IMR-90 (cell line): ENCODE measurements at regions not wholly inside any gene's neighbourhood (a gene's known extent, or its start where the extent isn't known, plus 50 kb on each side); places are given as distances from the start of the nearest gene placed in this dataset.

Experiments
- ATAC-seq: fragments of 200-7000 bp; cut with Tn5 transposase; 2 replicates; pipeline ENCODE4 v1.9.1; 2020; ENCODE audit warnings: low read depth, mild to moderate bottlenecking, moderate library complexity
- BruUV-seq: library from RNA; stranded (reverse); fragments of 400-500 nt; replicated peaks from 2 replicates; lab custom pipeline; 2021; lab: Mats Ljungman, UMichigan
- CTCF ChIA-PET: fragments of 300-600 bp; formaldehyde crosslinking; extraction: SDS; loops from one replicate; lab custom pipeline; 2021; ENCODE audit warnings: antibody characterized with exemption; lab: Yijun Ruan, JAX
- POLR2A ChIA-PET: fragments of 300-600 bp; sonication (Branson Sonifier 250); formaldehyde crosslinking; loops from one replicate; lab custom pipeline; 2022; ENCODE audit warnings: antibody characterized with exemption; ENCODE audit not compliant: unreplicated experiment; lab: Charles Lee
- DNase-seq: peaks from one replicate; pipeline ENCODE4 v3.0.0; 2013
- H2AFZ ChIP-seq: replicated peaks from 2 replicates; pipeline ENCODE3; 2013; ENCODE audit warnings: low read length, mild to moderate bottlenecking; ENCODE audit not compliant: poor library complexity
- H2AK5ac ChIP-seq: 2 replicates; pipeline ENCODE4 v1.6.1; 2013; ENCODE audit warnings: low read depth, low read length, inconsistent platforms
- H2AK9ac ChIP-seq: replicated peaks from 2 replicates; pipeline ENCODE3; 2013; ENCODE audit warnings: mild to moderate bottlenecking, low read depth, low read length, moderate library complexity; ENCODE audit not compliant: poor library complexity
- H2BK120ac ChIP-seq: 2 replicates; pipeline ENCODE4 v1.6.1; 2013; ENCODE audit warnings: low read depth, low read length, inconsistent platforms
- H2BK15ac ChIP-seq: 3 replicates; pipeline ENCODE4 v1.6.1; 2013; ENCODE audit warnings: low read depth, low read length, inconsistent platforms
- H2BK20ac ChIP-seq: 2 replicates; pipeline ENCODE4 v1.6.1; 2013; ENCODE audit warnings: low read depth, mild to moderate bottlenecking, inconsistent platforms, low read length, moderate library complexity
- H2BK5ac ChIP-seq: 2 replicates; pipeline ENCODE4 v1.6.1; 2013; ENCODE audit warnings: mild to moderate bottlenecking, low read depth, low read length, inconsistent platforms; ENCODE audit not compliant: poor library complexity, severe bottlenecking
- H3K14ac ChIP-seq: replicated peaks from 2 replicates; pipeline ENCODE4 v1.6.1; 2013; ENCODE audit warnings: low read depth, low read length, inconsistent platforms
- H3K18ac ChIP-seq: 2 replicates; pipeline ENCODE4 v1.6.1; 2013; ENCODE audit warnings: low read depth, low read length, control low read depth
- H3K23ac ChIP-seq: 2 replicates; pipeline ENCODE4 v1.6.1; 2013; ENCODE audit warnings: low read depth, low read length, inconsistent platforms
- H3K27ac ChIP-seq: 2 replicates; pipeline ENCODE4 v1.5.1; 2013; ENCODE audit warnings: mild to moderate bottlenecking, control low read depth, low read length; ENCODE audit not compliant: insufficient read depth
- H3K27me3 ChIP-seq: 2 replicates; pipeline ENCODE4 v1.6.1; 2013; ENCODE audit warnings: low read length; ENCODE audit not compliant: control insufficient read depth, insufficient read depth
- H3K36me3 ChIP-seq: 2 replicates; pipeline ENCODE4 v1.6.1; 2013; ENCODE audit warnings: low read length, mixed read lengths; ENCODE audit not compliant: control insufficient read depth, insufficient read depth
- H3K4ac ChIP-seq: 2 replicates; pipeline ENCODE4 v1.6.1; 2013; ENCODE audit warnings: low read depth, low read length, inconsistent platforms
- H3K4me1 ChIP-seq: 2 replicates; pipeline ENCODE4 v1.6.1; 2013; ENCODE audit warnings: low read length, mixed read lengths; ENCODE audit not compliant: control insufficient read depth, insufficient read depth
- H3K4me2 ChIP-seq: 2 replicates; pipeline ENCODE4 v1.6.1; 2013; ENCODE audit warnings: low read depth, mild to moderate bottlenecking, control low read depth, low read length, moderate library complexity
- H3K4me3 ChIP-seq: 2 replicates; pipeline ENCODE4 v1.5.1; 2013; ENCODE audit warnings: low read depth, mild to moderate bottlenecking, control low read depth, low read length, moderate library complexity; ENCODE audit not compliant: insufficient read depth
- H3K56ac ChIP-seq: 2 replicates; pipeline ENCODE4 v1.6.1; 2013; ENCODE audit warnings: low read length, inconsistent platforms; ENCODE audit not compliant: insufficient read depth; ENCODE audit errors: extremely low read depth
- H3K79me1 ChIP-seq, 2 experiments: 2 replicates each; pipeline ENCODE4 v1.6.1; 2013; ENCODE audit warnings: low read length in 2 of 2, inconsistent platforms in 1 of 2, low read depth in 1 of 2
- H3K9ac ChIP-seq: 2 replicates; pipeline ENCODE4 v1.6.1; 2013; ENCODE audit warnings: low read depth, low read length, control low read depth
- H3K9me1 ChIP-seq: 2 replicates; pipeline ENCODE4 v1.6.1; 2013; ENCODE audit warnings: low read length, inconsistent platforms; ENCODE audit not compliant: insufficient read depth
- H3K9me3 ChIP-seq: 2 replicates; pipeline ENCODE4 v1.6.1; 2013; ENCODE audit warnings: low read length; ENCODE audit not compliant: control insufficient read depth, insufficient read depth
- H4K20me1 ChIP-seq: 2 replicates; pipeline ENCODE4 v1.6.1; 2013; ENCODE audit warnings: low read length, inconsistent platforms; ENCODE audit not compliant: insufficient read depth
- H4K5ac ChIP-seq: 2 replicates; pipeline ENCODE4 v1.6.1; 2013; ENCODE audit warnings: mild to moderate bottlenecking, low read depth, low read length, control low read depth
- H4K8ac ChIP-seq, 2 experiments: 2 replicates each; pipeline ENCODE4 v1.6.1; 2013; ENCODE audit warnings: low read depth in 2 of 2, low read length in 2 of 2, control low read depth in 1 of 2, inconsistent platforms in 1 of 2
- H4K91ac ChIP-seq: 2 replicates; pipeline ENCODE4 v1.6.1; 2013; ENCODE audit warnings: low read depth, low read length, inconsistent platforms; ENCODE audit not compliant: insufficient read depth
- BHLHE40 ChIP-seq: fragments of 150-350 bp; IDR thresholded peaks from 2 replicates; pipeline ENCODE4 v1.6.1; 2016; ENCODE audit warnings: mild to moderate bottlenecking, low read depth, low read length
- CEBPB ChIP-seq: IDR thresholded peaks from 2 replicates; pipeline ENCODE4 v1.6.1; 2012; ENCODE audit warnings: low read depth, low read length, improper control_type of control experiment
- CHD1 ChIP-seq: IDR thresholded peaks from 2 replicates; pipeline ENCODE4 v1.6.1; 2012; ENCODE audit warnings: low read depth, low read length, improper control_type of control experiment
- FOS ChIP-seq: fragments of 150-350 bp; IDR thresholded peaks from 2 replicates; pipeline ENCODE4 v1.6.1; 2016; ENCODE audit warnings: low read depth, low read length
- MAFK ChIP-seq: IDR thresholded peaks from 2 replicates; pipeline ENCODE4 v1.6.1; 2012; ENCODE audit warnings: low read depth, low read length, improper control_type of control experiment
- MAZ ChIP-seq: IDR thresholded peaks from 2 replicates; pipeline ENCODE4 v1.6.1; 2012; ENCODE audit warnings: low read depth, mild to moderate bottlenecking, low read length, improper control_type of control experiment, moderate library complexity, borderline replicate concordance
- MXI1 ChIP-seq: IDR thresholded peaks from 2 replicates; pipeline ENCODE4 v1.6.1; 2012; ENCODE audit warnings: low read depth, mild to moderate bottlenecking, low read length, moderate library complexity, borderline replicate concordance
- NFE2L2 ChIP-seq: fragments of 150-350 bp; IDR thresholded peaks from 2 replicates; pipeline ENCODE4 v1.6.1; 2016; ENCODE audit warnings: low read depth, mild to moderate bottlenecking, low read length
- POLR2A ChIP-seq: IDR thresholded peaks from 2 replicates; pipeline ENCODE4 v1.6.1; 2012; ENCODE audit warnings: mild to moderate bottlenecking, low read depth, low read length
- RAD21 ChIP-seq: IDR thresholded peaks from 2 replicates; pipeline ENCODE4 v1.6.1; 2012; ENCODE audit warnings: low read length, improper control_type of control experiment
- RCOR1 ChIP-seq: IDR thresholded peaks from 2 replicates; pipeline ENCODE4 v1.6.1; 2012; ENCODE audit warnings: mild to moderate bottlenecking, low read length, improper control_type of control experiment; ENCODE audit not compliant: insufficient replicate concordance
- RFX5 ChIP-seq: IDR thresholded peaks from 2 replicates; pipeline ENCODE4 v1.8.0; 2012; ENCODE audit warnings: low read depth, mild to moderate bottlenecking, low read length, moderate library complexity
- SMC3 ChIP-seq: fragments of 150-350 bp; IDR thresholded peaks from 2 replicates; pipeline ENCODE4 v1.6.1; 2016; ENCODE audit warnings: low read depth, mild to moderate bottlenecking, antibody characterized with exemption, low read length, moderate library complexity
- USF2 ChIP-seq: fragments of 150-350 bp; IDR thresholded peaks from 2 replicates; pipeline ENCODE4 v1.6.1; 2017; ENCODE audit warnings: mild to moderate bottlenecking, antibody characterized with exemption, low read length, low read depth
- WGBS, 2 experiments: methylation state at CpG; one replicate each; pipeline versions ENCODE4 v1.1.5 to v1.1.7; 2013; ENCODE audit warnings: missing lambda C conversion rate in 2 of 2; ENCODE audit not compliant: insufficient read length in 1 of 2; ENCODE audit errors: extremely low coverage in 2 of 2; 5-methylcytosine and 5-hydroxymethylcytosine counted together
- dilution Hi-C: fragments of 300-500 bp; cut with HindIII; formaldehyde crosslinking; loops from one replicate; pipeline ENCODE4 v1.14.3; 2018; ENCODE audit warnings: low sequenced_read_pairs; ENCODE audit not compliant: unreplicated experiment
- in situ Hi-C: fragments of 300-500 bp; cut with MboI; formaldehyde crosslinking; loops from 3 replicates; pipeline ENCODE4 v1.14.3; 2019; ENCODE audit warnings: low sequenced_read_pairs, inconsistent platforms, mixed read lengths
- intact Hi-C: fragments of 100-400 bp; cut with micrococcal nuclease; formaldehyde crosslinking; loops from 2 replicates; pipeline ENCODE4 v1.10.0; 2022
- TF ChIP-seq, protein P1 (sequence below): fragments of 150-350 bp; IDR thresholded peaks from 2 replicates; pipeline ENCODE4 v1.6.1; 2016; ENCODE audit warnings: low read depth, mild to moderate bottlenecking, low read length, moderate library complexity, borderline replicate concordance
- TF ChIP-seq, protein P2 (sequence below): conservative IDR thresholded peaks from 2 replicates; pipeline ENCODE4 v1.5.1; 2012; ENCODE audit warnings: mild to moderate bottlenecking, low read depth, low read length, improper control_type of control experiment

DNA sequence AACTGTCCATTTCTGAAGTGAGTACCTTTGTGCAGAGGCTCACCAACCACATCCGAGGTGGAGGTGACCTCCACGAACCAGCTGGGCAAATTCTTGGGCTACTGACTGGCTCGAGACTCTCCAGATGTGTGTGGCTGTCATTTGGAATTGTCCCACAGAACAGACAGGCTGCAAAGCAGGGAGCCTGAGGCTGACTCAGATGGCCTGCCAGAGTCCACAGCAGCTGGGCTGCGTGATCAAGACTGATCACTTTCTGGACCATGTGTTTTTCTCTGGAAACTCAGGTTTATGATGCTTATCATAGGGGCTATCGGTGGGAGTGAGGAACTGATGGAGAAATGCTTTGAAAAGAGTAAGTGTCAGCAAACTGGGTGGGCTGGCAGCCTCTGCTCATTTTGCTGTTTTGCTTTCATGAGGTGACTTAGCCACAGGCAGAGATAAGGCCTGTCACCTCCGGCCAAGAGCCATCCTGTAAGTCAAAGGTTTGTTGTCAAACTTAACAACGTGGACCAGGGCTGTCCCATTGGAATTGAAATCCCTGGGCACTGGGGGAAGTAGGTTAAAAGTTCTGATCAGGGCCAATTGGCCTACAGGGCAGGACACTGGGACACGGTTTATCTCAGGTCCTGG is 120.4 kb downstream of the LIPG start:
- Histone ChIP-seq H3K4me3 (no peak overlapping the region), H4K20me1 (no peaks in the 10 kb centered on the region), H2AK5ac (no peak overlapping the region), H2BK5ac (no peak overlapping the region), H2AK9ac (no peak overlapping the region), H3K27me3 (peaks cover 12% of the 10 kb centered on the region), H4K8ac (no peak overlapping the region), H3K4ac (no peak overlapping the region), H4K91ac (no peak overlapping the region), H4K5ac (no peak overlapping the region), H3K9me3 (no peaks in the 10 kb centered on the region), H3K4me1 (no peaks in the 10 kb centered on the region), H3K79me1 (no peaks in the 10 kb centered on the region), H3K9me1 (no peaks in the 10 kb centered on the region), H3K56ac (no peak overlapping the region), H3K18ac (no peak overlapping the region), H2BK15ac (no peak overlapping the region), H3K23ac (no peak overlapping the region), H3K4me2 (no peak overlapping the region), H3K9ac (no peak overlapping the region), H3K27ac (no peak overlapping the region), H3K14ac (no peak overlapping the region), H2BK20ac (no peak overlapping the region), H2BK120ac (no peak overlapping the region), H2AFZ (no peak overlapping the region), H3K36me3 (no peaks in the 10 kb centered on the region)
- dilution Hi-C loops (no loop called here), intact Hi-C loops (no loop called here), in situ Hi-C loops (no loop called here)
- no TSS peak for BruUV-seq
- ATAC-seq (no peak), DNase-seq (peak; percentile 30)
- TF ChIP-seq RAD21 (no peak), MAZ (no peak), MXI1 (no peak), POLR2A (no peak), NFE2L2 (no peak), SMC3 (no peak), USF2 (no peak), FOS (no peak), CHD1 (no peak), BHLHE40 (no peak), MAFK (no peak), RFX5 (no peak), CEBPB (no peak), RCOR1 (no peak)
- TF ChIP-seq, protein P1, sequence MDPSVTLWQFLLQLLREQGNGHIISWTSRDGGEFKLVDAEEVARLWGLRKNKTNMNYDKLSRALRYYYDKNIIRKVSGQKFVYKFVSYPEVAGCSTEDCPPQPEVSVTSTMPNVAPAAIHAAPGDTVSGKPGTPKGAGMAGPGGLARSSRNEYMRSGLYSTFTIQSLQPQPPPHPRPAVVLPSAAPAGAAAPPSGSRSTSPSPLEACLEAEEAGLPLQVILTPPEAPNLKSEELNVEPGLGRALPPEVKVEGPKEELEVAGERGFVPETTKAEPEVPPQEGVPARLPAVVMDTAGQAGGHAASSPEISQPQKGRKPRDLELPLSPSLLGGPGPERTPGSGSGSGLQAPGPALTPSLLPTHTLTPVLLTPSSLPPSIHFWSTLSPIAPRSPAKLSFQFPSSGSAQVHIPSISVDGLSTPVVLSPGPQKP: no peak
- TF ChIP-seq, protein P2, sequence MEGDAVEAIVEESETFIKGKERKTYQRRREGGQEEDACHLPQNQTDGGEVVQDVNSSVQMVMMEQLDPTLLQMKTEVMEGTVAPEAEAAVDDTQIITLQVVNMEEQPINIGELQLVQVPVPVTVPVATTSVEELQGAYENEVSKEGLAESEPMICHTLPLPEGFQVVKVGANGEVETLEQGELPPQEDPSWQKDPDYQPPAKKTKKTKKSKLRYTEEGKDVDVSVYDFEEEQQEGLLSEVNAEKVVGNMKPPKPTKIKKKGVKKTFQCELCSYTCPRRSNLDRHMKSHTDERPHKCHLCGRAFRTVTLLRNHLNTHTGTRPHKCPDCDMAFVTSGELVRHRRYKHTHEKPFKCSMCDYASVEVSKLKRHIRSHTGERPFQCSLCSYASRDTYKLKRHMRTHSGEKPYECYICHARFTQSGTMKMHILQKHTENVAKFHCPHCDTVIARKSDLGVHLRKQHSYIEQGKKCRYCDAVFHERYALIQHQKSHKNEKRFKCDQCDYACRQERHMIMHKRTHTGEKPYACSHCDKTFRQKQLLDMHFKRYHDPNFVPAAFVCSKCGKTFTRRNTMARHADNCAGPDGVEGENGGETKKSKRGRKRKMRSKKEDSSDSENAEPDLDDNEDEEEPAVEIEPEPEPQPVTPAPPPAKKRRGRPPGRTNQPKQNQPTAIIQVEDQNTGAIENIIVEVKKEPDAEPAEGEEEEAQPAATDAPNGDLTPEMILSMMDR: no peak
- POLR2A ChIA-PET: no interaction called here
- 41% methylated on average over 3 of the region's 8 CpGs; no CpG with 5 or more reads in 1 of the 2 experiments for WGBS, 2 experiments
- CTCF ChIA-PET: interaction anchor here (0.6 to 0.7 kb wide), 2 partner anchors 46 to 75 kb away, joined by 3 to 4 read pairs; no protein-coding TSS in a partner anchor
